Activated T-cell treated with anti-CD3 and anti-CD28 coated beads for 48 hours (primary cell): ENCODE measurements at regions not wholly inside any gene's neighbourhood (a gene's known extent, or its start where the extent isn't known, plus 50 kb on each side); places are given as distances from the start of the nearest gene placed in this dataset.

ENCODE experiments used
- DNase-seq: peaks from one replicate; pipeline ENCODE4 v3.0.0-alpha.2; 2020; ENCODE audit warnings: low read depth

GRCh38 chr3:72432246-72432645 is 416.0 kb downstream of the SHQ1 start:
- DNase-seq = no peak

GRCh38 chr3:72429589-72430353 is 418.5 kb downstream of the SHQ1 start:
- no peak for DNase-seq

GRCh38 chr3:72428803-72429202 is 419.4 kb downstream of the SHQ1 start:
- no peak for DNase-seq

- no peak for DNase-seq
These were observed 420.6 kb downstream of the SHQ1 start for GRCh38 chr3:72427624-72428023.

- no peak for DNase-seq
These were observed 421.4 kb downstream of the SHQ1 start for GRCh38 chr3:72426618-72427397.

DNA sequence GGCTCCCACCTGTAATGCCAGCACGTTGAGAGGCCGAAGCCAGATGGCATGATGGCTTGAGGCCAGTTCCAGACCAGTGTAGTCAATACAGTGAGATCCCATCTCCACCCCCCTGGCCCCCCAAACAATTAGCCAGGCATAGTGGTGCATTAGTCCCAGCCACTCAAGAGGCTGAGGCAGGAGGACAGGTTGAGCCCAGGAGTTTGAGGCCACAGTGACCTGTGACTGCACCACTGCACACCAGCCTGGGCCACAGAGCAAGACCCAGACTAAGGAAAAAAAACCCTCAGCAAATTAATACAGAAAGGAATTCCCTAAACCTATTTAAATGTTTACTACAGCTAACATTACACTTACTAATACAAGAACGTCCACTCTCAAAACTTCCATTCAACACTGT is 424.6 kb downstream of the SHQ1 start:
- no peak for DNase-seq

DNA sequence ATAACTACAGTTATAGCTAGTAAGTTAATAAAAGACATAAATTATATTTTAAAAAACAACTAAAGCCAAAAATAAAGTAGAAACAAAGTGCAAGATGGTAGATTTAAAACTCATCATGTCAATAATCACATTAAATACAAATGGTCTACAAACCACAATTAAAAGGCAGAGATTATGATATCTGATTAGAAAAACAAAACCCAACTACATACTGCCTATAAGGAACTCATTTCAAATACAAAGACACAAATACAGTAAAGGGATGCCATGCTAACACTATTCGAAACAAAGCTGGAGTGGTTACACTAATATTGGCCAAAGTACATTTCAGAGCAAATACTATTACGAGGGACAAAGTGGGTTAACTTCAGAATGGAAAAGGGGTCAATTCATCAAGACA is 426.5 kb downstream of the SHQ1 start:
- DNase-seq = no peak

GRCh38 chr3:72421126-72421525 is 427.1 kb downstream of the SHQ1 start:
- no peak for DNase-seq

GRCh38 chr3:72418856-72419255 is 429.4 kb downstream of the SHQ1 start:
- no peak for DNase-seq

GRCh38 chr3:72418244-72418643 is 430.0 kb downstream of the SHQ1 start:
- DNase-seq = no peak

- DNase-seq = no peak
These were observed 433.7 kb downstream of the SHQ1 start for GRCh38 chr3:72414481-72415016.

- DNase-seq = no peak
These were observed 435.0 kb downstream of the SHQ1 start for GRCh38 chr3:72413228-72413627.

DNA sequence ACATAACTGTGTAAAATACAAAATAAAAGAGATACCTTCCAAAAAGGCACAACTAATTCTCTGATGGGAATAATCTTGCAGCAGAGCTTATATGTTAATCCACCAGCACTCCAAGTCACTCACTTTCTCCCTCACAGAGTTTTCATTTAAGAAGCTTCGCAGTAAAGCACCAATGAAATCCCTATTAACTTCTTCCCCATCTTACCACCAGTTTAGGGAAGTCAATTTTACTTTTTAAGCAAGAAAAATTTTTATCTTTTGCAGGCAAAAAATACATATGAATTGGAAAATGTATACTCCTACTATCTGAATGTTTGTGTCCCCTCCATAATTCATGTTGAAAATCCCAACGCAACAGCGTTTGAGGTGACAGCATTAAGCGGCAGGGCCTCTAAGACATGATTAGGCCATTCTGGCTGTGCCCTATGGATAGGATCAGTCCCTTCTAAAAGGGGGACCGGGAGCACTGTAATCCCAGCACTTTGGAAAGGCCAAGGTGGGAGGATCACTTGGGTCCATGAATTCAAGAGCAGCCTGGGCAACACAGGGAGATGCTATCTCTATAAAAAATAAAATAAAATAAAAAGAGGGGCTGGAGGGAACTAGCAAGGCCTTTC is 435.8 kb downstream of the SHQ1 start:
- DNase-seq = no peak

DNA sequence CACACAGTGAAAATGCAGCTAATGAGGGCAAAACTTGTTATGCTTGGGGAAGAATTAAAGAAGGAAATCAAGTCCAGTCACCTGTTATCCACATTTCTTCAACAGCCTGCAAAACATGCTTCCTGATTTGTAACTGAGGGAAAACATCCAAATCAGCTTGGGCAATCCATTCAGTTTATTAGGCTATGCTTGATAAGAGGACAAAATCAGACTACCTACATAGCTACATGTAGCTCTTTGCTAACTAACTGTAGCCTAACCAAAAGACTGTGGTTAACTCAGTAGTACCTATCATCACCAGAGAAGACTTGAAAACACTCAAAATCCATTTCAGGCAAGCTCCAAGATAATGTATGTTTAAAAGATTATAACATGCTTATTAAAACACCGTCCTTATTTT is 436.4 kb downstream of the SHQ1 start:
- no peak for DNase-seq

DNA sequence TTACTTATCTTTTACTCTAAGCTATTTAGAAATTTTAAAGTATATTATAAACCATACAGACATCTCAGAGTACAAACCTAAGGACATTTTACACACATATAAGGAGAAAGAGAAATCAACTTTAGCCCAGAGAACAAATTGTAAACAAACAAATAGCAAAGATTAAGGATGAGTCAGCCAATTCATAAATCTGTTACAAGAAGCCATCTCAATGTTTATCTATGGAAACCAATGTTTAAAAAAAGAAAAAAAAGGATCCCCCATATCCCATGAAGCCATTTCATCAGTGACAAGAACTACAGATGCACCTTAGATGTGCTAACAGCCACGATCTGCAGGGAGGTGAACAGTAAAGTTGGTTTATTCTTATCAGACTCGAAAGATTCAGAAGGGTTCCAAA is 437.1 kb downstream of the SHQ1 start:
- DNase-seq = no peak

DNA sequence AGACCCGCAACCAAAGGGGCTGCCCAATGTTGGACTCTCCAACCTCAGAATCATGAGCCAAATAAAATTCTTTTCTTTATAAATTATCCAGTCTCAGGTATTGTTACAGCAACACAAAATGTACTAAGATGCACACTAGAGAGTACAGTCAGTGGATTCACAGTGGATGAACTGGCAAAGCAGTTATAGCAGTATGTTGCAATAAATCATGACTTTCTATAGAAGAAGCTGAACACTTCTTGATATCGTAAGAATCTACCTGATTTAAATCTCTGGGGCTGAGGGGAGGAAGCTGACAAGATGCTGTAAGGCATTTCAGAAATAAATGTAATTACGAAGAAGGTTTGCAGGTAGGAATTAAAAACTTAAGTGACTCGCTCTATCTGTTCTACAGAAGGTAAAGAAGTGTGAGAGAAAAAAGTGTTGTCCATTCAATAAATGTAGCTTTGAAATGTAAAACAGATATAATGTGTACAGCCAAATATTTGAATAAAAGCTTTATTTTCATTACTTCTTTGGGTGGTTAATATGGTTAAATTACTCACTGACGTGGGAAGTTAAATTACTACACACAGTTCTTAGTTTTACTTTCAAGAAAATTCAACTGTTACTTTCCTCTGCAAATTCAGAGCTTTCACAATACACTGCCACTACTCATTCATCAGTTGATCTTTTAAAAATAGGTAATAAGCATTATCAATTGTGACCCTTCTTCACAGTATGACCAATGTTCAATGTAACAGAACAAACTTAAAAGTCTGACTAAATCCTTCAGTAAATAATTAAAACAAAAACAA is 439.1 kb downstream of the SHQ1 start:
- no peak for DNase-seq

- DNase-seq = no peak
These were observed 440.5 kb downstream of the SHQ1 start for GRCh38 chr3:72407766-72408165.

DNA sequence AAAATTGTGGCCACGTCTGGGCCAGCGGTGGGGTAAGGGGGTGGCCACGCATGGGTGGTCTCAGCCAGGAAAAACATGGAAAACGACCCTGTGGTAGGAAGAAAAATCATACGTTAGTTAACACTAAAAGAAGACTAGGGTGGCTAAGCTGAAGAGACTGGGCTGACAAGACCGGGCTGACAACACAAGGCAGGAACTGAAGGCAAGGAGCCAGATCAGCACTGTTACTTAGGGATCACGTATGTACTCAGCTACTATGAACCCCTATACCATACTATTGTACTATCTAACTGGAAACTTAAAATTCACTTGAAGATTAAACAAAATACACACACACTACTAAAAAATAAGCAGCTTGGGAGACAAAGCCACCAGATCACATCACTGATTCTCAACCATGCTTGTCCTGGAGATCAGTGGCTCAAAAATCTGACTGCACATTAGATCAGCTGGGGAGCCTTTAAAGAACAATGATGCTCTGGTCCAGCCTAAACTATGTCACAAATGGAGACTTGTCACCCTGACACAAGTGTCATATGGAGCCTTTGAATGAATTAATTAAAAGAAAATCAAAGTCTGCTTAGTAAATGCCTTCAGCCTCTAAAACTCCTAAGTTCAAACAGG is 442.2 kb downstream of the SHQ1 start:
- no peak for DNase-seq

DNA sequence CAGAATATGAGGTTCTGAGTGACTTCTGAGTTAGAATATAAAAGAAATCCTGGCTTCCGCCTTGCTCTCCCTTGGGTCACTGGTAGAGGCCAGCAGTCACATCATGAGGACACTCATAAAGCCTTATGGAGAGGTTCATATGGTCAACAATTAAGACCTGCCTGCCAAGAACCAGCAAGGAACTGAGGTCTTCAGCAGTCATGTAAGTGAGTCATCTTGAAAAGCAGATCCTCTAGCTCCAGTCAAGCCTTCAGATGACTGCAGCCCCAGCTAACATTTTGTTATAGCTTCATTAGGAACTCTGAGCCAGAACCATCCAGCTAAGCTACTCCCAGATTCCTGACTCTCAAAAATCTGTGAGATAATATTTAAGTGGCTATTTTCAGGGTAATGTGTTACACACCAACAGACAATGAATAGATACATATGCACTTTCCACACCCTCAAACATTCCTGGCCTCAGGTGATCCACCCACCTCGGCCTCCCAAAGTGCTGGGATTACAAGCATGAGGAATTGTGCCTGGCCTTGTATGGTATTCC is 447.2 kb downstream of the SHQ1 start:
- no peak for DNase-seq

DNA sequence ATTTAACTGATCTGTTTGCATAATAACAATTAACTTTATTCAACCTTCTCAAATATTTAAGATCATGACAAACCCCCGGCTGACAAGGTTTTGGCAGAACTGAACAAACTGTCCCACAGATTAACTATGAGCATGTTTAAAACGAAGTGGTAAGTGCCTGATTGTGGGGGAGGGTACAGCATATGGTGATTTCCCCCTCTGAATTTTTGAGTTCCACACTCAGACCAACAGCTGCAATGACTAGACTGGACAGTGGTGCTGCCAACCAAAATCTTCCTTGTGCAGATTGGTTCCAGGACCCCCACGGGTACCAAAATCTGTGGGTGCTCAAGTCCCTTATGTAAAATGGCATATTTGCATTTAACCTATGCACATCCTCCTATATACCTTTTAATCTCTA is 449.5 kb downstream of the SHQ1 start:
- DNase-seq = no peak

DNA sequence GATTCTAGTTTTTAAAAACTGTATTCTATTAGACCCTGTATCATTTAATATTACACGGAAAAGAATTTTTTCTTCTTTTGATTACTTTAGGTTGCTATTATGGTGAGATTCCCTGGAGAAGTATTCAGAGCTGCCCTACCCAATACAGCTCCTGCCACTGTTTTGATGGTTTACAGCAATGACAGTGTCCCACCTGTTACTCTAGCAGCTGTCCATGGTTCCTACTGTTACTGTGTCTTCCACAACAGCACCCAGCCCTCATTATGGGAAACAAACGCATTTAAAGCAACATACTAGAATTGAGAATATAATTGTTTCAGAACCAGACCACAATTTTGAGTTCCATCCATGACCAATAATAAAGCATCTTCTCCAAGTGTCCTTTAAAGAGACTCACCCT is 450.7 kb downstream of the SHQ1 start:
- DNase-seq = no peak
